ENCODE measurements at regions not wholly inside any gene's neighbourhood (a gene's known extent, or its start where the extent isn't known, plus 50 kb on each side); places are given as distances from the start of the nearest gene placed in this dataset.
A peak's percentile ranks its signal among the peaks of the same experiment; 100 is the strongest.

DNA sequence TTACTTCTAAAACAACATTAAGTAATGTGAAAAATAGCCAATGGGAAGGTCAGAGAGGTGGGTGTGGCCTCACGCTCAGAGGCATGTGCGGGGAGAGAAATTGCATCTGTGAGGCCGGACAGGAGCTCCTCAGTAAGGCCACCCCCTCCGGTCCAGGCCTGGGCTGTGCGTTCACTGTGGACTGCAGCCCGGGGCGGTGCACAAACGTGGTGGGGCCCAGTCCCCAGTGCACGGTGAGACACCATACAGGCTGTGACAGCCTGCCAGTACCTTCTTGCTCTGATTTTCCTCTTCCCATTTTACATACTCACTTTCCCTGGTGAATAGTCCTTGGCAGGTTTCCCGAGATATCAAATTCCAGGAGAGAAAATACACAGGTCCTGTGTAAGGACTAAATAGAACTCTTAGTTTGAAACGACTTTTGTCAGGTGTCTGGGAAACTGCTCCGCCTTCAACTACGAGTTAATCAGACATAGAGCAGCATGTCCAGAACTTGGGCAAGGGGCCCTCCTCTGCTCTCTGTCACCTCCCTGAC, 174.1 kb upstream of the MKI67 start:
- H3K4me1 ChIP-seq (ENCODE audit: control insufficient read depth in 2 of 2, insufficient read depth in 2 of 2, low read length in 2 of 2): peaks cover 0 to 3% of the 10 kb centered on the region in 2 donors
- DNase-seq (ENCODE audit: low read depth in 6 of 9, low spot score in 9 of 9): peak in 1 of 9 donors; percentile 6
- H3K9me3 ChIP-seq (ENCODE audit: control insufficient read depth in 2 of 2, insufficient read depth in 1 of 2, low read length in 1 of 2): peaks cover 0 to 5% of the 10 kb centered on the region in 2 donors
- H3K27ac ChIP-seq (ENCODE audit: low read depth in 1 of 2, low read length in 1 of 2): no peak overlapping the region
- H3K36me3 ChIP-seq (ENCODE audit: control insufficient read depth in 2 of 2, insufficient read depth in 2 of 2, low read length in 1 of 2): no peaks in the 10 kb centered on the region
- 92% methylated on average over 13 of the region's 13 CpGs for WGBS
- H3K4me3 ChIP-seq (ENCODE audit: low read length in 2 of 2): no peak overlapping the region
- H3K27me3 ChIP-seq (ENCODE audit: control insufficient read depth in 2 of 2, insufficient read depth in 1 of 2, low read length in 1 of 2): no peaks in the 10 kb centered on the region

DNA sequence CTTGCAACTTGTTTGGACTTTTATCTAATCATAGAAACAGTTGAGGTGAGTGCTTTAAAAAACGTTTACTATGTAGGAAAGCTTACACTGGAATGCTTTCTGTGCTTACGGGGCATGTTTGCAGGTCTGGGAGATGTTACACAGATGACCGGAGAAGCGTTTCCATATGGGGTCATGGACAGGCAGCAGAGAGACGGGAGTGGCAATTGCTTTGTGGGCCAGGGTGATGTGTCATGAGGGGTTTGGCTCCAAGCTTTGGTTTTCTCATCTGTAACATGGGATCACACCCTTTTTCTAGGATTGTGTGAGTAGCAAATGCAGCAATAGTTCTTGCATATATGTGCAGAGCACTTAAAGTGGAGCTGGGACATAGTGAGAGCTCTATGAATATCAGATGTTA, 174.8 kb upstream of the MKI67 start:
- Histone ChIP-seq H3K4me3 (ENCODE audit: low read length in 2 of 2) (no peak overlapping the region), H3K36me3 (ENCODE audit: control insufficient read depth in 2 of 2, insufficient read depth in 2 of 2, low read length in 1 of 2) (no peaks in the 10 kb centered on the region), H3K4me1 (ENCODE audit: control insufficient read depth in 2 of 2, insufficient read depth in 2 of 2, low read length in 2 of 2) (peaks cover 0 to 3% of the 10 kb centered on the region in 2 donors), H3K9me3 (ENCODE audit: control insufficient read depth in 2 of 2, insufficient read depth in 1 of 2, low read length in 1 of 2) (peaks cover 0 to 5% of the 10 kb centered on the region in 2 donors), H3K27ac (ENCODE audit: low read depth in 1 of 2, low read length in 1 of 2) (no peak overlapping the region), H3K27me3 (ENCODE audit: control insufficient read depth in 2 of 2, insufficient read depth in 1 of 2, low read length in 1 of 2) (no peaks in the 10 kb centered on the region)
- DNase-seq (ENCODE audit: low read depth in 6 of 9, low spot score in 9 of 9): no peak
- WGBS: 95% methylated on average over 5 of the region's 5 CpGs

DNA sequence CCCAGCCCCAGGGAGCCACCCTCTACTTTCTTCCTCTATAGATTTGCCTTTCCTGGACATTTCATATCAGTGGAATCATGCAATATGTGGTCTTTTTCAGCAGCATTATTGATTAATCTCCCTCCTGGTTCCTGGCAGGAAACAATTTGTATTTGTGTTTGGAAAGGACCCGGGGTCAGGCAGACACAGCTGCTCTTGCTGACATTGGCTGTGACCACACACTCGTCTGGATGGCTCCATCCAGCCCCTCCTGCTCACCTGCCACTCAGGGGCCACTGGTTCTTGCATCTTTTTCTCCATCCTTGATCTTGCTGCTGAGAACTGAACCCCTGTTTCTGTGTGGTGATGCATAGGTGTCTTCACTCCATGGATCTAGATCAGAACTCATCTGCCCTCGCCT, 176.6 kb upstream of the MKI67 start:
- peaks cover 0 to 5% of the 10 kb centered on the region in 2 donors for H3K9me3 ChIP-seq (ENCODE audit: control insufficient read depth in 2 of 2, insufficient read depth in 1 of 2, low read length in 1 of 2)
- H3K4me1 ChIP-seq (ENCODE audit: control insufficient read depth in 2 of 2, insufficient read depth in 2 of 2, low read length in 2 of 2): no peaks in the 10 kb centered on the region
- DNase-seq (ENCODE audit: low read depth in 6 of 9, low spot score in 9 of 9): no peak
- no peaks in the 10 kb centered on the region for H3K27me3 ChIP-seq (ENCODE audit: control insufficient read depth in 2 of 2, insufficient read depth in 1 of 2, low read length in 1 of 2)
- 63% methylated on average over 3 of the region's 3 CpGs for WGBS
- H3K27ac ChIP-seq (ENCODE audit: low read depth in 1 of 2, low read length in 1 of 2): no peak overlapping the region
- no peak overlapping the region for H3K4me3 ChIP-seq (ENCODE audit: low read length in 2 of 2)
- no peaks in the 10 kb centered on the region for H3K36me3 ChIP-seq (ENCODE audit: control insufficient read depth in 2 of 2, insufficient read depth in 2 of 2, low read length in 1 of 2)

DNA sequence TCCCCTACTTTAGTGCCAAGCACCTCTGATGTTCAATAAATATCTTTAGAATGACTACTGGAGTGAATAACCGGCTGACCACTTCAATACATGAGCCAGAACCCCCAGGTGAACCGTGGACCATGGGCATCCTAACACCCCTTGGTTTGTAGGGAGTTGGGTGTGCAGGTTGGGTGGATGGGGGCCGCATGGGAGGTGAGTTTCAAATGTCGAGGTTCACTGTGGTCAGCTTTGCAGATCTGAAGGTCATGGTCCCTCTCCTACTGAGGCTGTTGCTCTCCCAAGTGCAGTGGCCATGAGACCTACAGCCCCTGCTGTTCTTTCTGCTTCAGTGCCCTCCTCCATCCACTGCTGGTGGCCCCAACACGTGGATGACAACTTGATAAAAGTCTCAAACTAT, 178.0 kb upstream of the MKI67 start:
- Histone ChIP-seq H3K9me3 (ENCODE audit: control insufficient read depth in 2 of 2, insufficient read depth in 1 of 2, low read length in 1 of 2) (peaks cover 0 to 5% of the 10 kb centered on the region in 2 donors), H3K4me3 (ENCODE audit: low read length in 2 of 2) (no peak overlapping the region), H3K27me3 (ENCODE audit: control insufficient read depth in 2 of 2, insufficient read depth in 1 of 2, low read length in 1 of 2) (no peaks in the 10 kb centered on the region), H3K4me1 (ENCODE audit: control insufficient read depth in 2 of 2, insufficient read depth in 2 of 2, low read length in 2 of 2) (no peaks in the 10 kb centered on the region), H3K36me3 (ENCODE audit: control insufficient read depth in 2 of 2, insufficient read depth in 2 of 2, low read length in 1 of 2) (no peaks in the 10 kb centered on the region), H3K27ac (ENCODE audit: low read depth in 1 of 2, low read length in 1 of 2) (no peak overlapping the region)
- DNase-seq (ENCODE audit: low read depth in 6 of 9, low spot score in 9 of 9): no peak
- WGBS: 88% methylated on average over 5 of the region's 5 CpGs

DNA sequence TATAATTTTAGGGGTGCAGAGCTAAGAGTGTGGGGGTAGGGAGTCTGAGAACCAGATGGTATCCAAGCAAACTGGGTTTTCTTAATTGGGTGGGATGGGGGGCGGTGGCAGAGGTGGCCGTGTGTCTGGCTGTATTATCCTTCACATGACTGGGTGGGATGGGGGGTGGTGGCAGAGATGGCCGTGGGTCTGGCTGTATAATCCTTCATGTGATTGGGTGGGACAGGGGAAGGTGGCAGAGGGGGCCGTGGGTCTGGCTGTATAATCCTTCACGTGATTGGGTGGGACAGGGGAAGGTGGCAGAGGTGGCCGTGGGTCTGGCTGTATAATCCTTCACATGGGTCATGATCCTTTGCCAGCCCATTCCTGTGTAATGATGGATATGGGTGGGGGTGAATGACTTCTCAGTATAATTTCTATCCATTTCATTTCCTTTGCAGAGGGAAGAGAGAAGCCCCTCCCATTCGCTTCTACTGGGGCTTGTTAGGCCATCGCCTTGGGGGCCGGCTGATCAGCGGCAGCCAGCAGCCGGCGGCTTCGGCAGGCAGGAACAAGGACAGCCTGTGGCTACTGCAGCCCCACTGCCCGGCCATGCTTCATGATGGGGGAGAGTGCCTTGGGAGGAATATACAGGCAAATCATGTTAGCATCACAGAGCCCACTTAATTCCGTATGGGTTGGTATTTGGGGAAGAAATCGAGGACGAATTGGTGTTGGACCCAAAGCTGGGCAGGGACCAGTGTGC, 179.6 kb upstream of the MKI67 start:
- Histone ChIP-seq H3K27me3 (ENCODE audit: control insufficient read depth in 2 of 2, insufficient read depth in 1 of 2, low read length in 1 of 2) (no peaks in the 10 kb centered on the region), H3K4me3 (ENCODE audit: low read length in 2 of 2) (no peak overlapping the region), H3K27ac (ENCODE audit: low read depth in 1 of 2, low read length in 1 of 2) (no peak overlapping the region), H3K36me3 (ENCODE audit: control insufficient read depth in 2 of 2, insufficient read depth in 2 of 2, low read length in 1 of 2) (no peaks in the 10 kb centered on the region), H3K4me1 (ENCODE audit: control insufficient read depth in 2 of 2, insufficient read depth in 2 of 2, low read length in 2 of 2) (no peaks in the 10 kb centered on the region), H3K9me3 (ENCODE audit: control insufficient read depth in 2 of 2, insufficient read depth in 1 of 2, low read length in 1 of 2) (peaks cover 0 to 5% of the 10 kb centered on the region in 2 donors)
- DNase-seq (ENCODE audit: low read depth in 6 of 9, low spot score in 9 of 9): no peak
- WGBS: 93% methylated on average over 17 of the region's 17 CpGs

DNA sequence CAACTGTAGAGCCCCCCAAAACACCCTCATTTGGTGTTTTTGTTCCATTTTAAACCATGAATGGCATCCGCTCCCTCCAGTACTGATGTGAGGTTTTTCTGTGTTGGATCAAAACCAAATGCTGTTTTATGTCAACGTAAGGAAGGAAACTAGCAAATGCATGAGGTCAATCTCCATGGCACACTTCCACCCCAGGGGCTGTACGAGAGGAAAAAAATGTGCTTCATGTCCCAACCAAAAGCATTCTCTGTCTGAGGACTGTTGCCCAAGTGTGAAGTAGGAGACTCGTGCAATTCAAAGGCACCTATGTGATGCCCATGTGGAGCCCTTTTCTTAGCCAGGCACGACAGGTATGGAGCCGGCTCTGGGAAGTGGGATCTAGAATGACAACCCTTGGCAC, 180.3 kb upstream of the MKI67 start:
- Histone ChIP-seq H3K36me3 (ENCODE audit: control insufficient read depth in 2 of 2, insufficient read depth in 2 of 2, low read length in 1 of 2) (no peaks in the 10 kb centered on the region), H3K4me3 (ENCODE audit: low read length in 2 of 2) (no peak overlapping the region), H3K4me1 (ENCODE audit: control insufficient read depth in 2 of 2, insufficient read depth in 2 of 2, low read length in 2 of 2) (no peaks in the 10 kb centered on the region), H3K27me3 (ENCODE audit: control insufficient read depth in 2 of 2, insufficient read depth in 1 of 2, low read length in 1 of 2) (no peaks in the 10 kb centered on the region), H3K27ac (ENCODE audit: low read depth in 1 of 2, low read length in 1 of 2) (no peak overlapping the region), H3K9me3 (ENCODE audit: control insufficient read depth in 2 of 2, insufficient read depth in 1 of 2, low read length in 1 of 2) (peaks cover 0 to 5% of the 10 kb centered on the region in 2 donors)
- WGBS: 63% methylated on average over 6 of the region's 6 CpGs
- DNase-seq (ENCODE audit: low read depth in 6 of 9, low spot score in 9 of 9): no peak

DNA sequence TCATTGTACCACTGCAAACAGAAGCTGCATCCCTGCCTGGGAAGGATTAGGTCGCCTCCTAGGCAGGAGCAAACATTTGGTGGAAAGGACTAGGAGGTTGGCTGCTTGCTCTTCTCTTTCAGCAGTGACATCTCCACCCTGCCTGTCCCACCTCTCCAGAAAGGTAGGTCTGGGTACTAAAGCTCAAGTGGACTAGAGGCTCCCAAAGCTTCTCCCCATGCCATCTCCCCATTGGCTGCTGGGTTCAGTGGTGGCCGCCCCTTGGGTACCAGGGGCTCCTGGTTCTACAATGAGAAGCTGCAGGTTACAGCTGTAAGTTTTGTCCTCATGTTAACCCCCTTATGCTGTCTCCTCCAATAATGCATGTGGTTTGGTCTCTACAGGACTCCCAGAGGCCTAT, 180.7 kb upstream of the MKI67 start:
- Histone ChIP-seq H3K4me1 (ENCODE audit: control insufficient read depth in 2 of 2, insufficient read depth in 2 of 2, low read length in 2 of 2) (no peaks in the 10 kb centered on the region), H3K9me3 (ENCODE audit: control insufficient read depth in 2 of 2, insufficient read depth in 1 of 2, low read length in 1 of 2) (peaks cover 0 to 2% of the 10 kb centered on the region in 2 donors), H3K27me3 (ENCODE audit: control insufficient read depth in 2 of 2, insufficient read depth in 1 of 2, low read length in 1 of 2) (no peaks in the 10 kb centered on the region), H3K36me3 (ENCODE audit: control insufficient read depth in 2 of 2, insufficient read depth in 2 of 2, low read length in 1 of 2) (no peaks in the 10 kb centered on the region), H3K27ac (ENCODE audit: low read depth in 1 of 2, low read length in 1 of 2) (no peak overlapping the region), H3K4me3 (ENCODE audit: low read length in 2 of 2) (no peak overlapping the region)
- 94% methylated on average over 2 of the region's 2 CpGs for WGBS
- DNase-seq (ENCODE audit: low read depth in 6 of 9, low spot score in 9 of 9): no peak

DNA sequence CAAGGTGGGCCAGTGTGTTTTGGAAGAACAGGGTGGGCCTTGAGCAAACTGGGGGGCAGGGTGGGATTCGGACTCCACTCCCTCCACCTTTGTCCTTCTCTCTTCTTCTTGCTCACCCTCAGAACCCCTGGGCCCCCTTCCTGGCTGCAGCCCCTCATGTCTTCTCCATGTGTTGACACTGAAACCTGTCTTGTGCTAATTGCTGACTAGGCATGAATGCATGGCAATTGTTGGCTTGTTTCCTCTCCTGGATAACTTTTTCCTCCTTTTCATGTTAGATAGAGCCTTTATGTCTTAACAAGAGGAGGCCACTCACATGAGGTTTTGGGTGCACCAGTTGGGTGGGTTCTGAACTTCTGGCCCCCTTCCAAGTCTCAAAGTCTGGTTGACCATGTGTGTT, 181.6 kb upstream of the MKI67 start:
- WGBS: 91% methylated on average over 1 of the region's 1 CpG
- Histone ChIP-seq H3K4me1 (ENCODE audit: control insufficient read depth in 2 of 2, insufficient read depth in 2 of 2, low read length in 2 of 2) (no peaks in the 10 kb centered on the region), H3K9me3 (ENCODE audit: control insufficient read depth in 2 of 2, insufficient read depth in 1 of 2, low read length in 1 of 2) (no peaks in the 10 kb centered on the region), H3K27me3 (ENCODE audit: control insufficient read depth in 2 of 2, insufficient read depth in 1 of 2, low read length in 1 of 2) (no peaks in the 10 kb centered on the region), H3K27ac (ENCODE audit: low read depth in 1 of 2, low read length in 1 of 2) (no peak overlapping the region), H3K4me3 (ENCODE audit: low read length in 2 of 2) (no peak overlapping the region), H3K36me3 (ENCODE audit: control insufficient read depth in 2 of 2, insufficient read depth in 2 of 2, low read length in 1 of 2) (no peaks in the 10 kb centered on the region)
- DNase-seq (ENCODE audit: low read depth in 6 of 9, low spot score in 9 of 9): no peak

DNA sequence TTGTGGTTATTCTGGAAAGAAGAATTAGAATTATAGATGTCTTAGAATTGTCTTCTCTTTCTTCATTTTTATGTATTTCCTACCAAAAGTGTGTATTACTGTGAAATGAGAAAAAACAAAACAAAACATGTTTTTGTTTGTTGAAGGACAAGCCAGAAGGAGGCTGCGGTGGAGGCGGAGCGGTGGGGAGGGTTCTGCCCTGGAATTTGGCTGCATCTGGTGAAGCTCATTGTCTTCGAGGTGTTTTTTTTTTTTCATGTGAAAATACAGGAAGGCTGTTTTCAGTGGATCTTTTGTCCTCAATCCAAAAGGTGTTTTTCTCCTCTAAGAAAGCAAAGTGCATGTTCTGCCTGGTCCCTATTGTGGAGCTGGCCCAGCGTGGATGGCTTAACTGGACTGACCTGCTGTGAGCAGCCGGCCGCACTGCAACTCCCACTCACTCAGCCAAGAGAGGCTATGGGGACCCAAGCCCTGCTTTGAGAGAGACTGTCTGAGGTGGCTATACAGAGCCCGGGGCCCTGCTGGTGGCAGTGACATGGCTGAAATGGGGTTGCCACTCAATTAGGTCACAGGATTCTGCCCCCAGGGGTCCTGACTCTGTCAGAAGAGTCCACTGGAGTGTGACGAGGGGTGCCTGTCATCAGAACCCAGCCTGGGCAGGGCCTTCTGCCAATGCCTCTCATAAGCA, 184.9 kb upstream of the MKI67 start:
- no peaks in the 10 kb centered on the region for H3K27me3 ChIP-seq (ENCODE audit: control insufficient read depth in 2 of 2, insufficient read depth in 1 of 2, low read length in 1 of 2)
- no peak overlapping the region for H3K4me3 ChIP-seq (ENCODE audit: low read length in 2 of 2)
- H3K27ac ChIP-seq (ENCODE audit: low read depth in 1 of 2, low read length in 1 of 2): no peak overlapping the region
- no peaks in the 10 kb centered on the region for H3K4me1 ChIP-seq (ENCODE audit: control insufficient read depth in 2 of 2, insufficient read depth in 2 of 2, low read length in 2 of 2)
- no peak for DNase-seq (ENCODE audit: low read depth in 6 of 9, low spot score in 9 of 9)
- no peaks in the 10 kb centered on the region for H3K36me3 ChIP-seq (ENCODE audit: control insufficient read depth in 2 of 2, insufficient read depth in 2 of 2, low read length in 1 of 2)
- WGBS: 85% methylated on average over 9 of the region's 9 CpGs
- H3K9me3 ChIP-seq (ENCODE audit: control insufficient read depth in 2 of 2, insufficient read depth in 1 of 2, low read length in 1 of 2): no peaks in the 10 kb centered on the region

All from thymus (tissue), 11 donors.